ENCODE measurements at regions not wholly inside any gene's neighbourhood (a gene's known extent, or its start where the extent isn't known, plus 50 kb on each side); places are given as distances from the start of the nearest gene placed in this dataset.

GRCh38 chr18:75129717-75130477 lies 79.0 kb downstream of the PTGR3 start:
- Histone ChIP-seq H2BK120ac (ENCODE audit: low read depth, low read length) (no peak overlapping the region), H3K4me3 (ENCODE audit: low read length) (no peak overlapping the region), H3K27ac (ENCODE audit: low read depth, low read length) (no peak overlapping the region), H2BK5ac (ENCODE audit: low read length) (no peak overlapping the region), H3K9ac (ENCODE audit: low read length) (no peak overlapping the region), H3K79me1 (ENCODE audit: low read length) (no peaks in the 10 kb centered on the region), H4K5ac (ENCODE audit: low read length) (no peak overlapping the region), H3K4me2 (ENCODE audit: low read length) (no peak overlapping the region), H3K4ac (ENCODE audit: low read depth, low read length) (no peak overlapping the region), H2AK5ac (ENCODE audit: low read length) (no peak overlapping the region), H3K23ac (ENCODE audit: low read length) (no peak overlapping the region), H3K18ac (ENCODE audit: low read length) (no peak overlapping the region), H3K79me2 (ENCODE audit: control insufficient read depth, insufficient read depth, low read length) (no peaks in the 10 kb centered on the region), H3K36me3 (ENCODE audit: control insufficient read depth, insufficient read depth, low read length) (no peaks in the 10 kb centered on the region), H2BK15ac (replicated peaks; ENCODE audit: low read depth) (no peak overlapping the region), H3K27me3 (ENCODE audit: insufficient read depth, low read length, poor library complexity) (no peaks in the 10 kb centered on the region), H4K8ac (ENCODE audit: low read depth, low read length) (no peak overlapping the region), H3K56ac (ENCODE audit: low read length) (no peak overlapping the region), H3K4me1 (ENCODE audit: control insufficient read depth, low read depth, low read length) (no peaks in the 10 kb centered on the region)
- no CpG with 5 or more reads among the region's 18 CpGs for WGBS (ENCODE audit: extremely low coverage, insufficient coverage, low lambda C conversion rate)
- DNase-seq, result no peak

- no peak overlapping the region for H3K27ac ChIP-seq (ENCODE audit: low read depth, low read length)
- H3K9ac ChIP-seq (ENCODE audit: low read length), result no peak overlapping the region
- H3K79me1 ChIP-seq (ENCODE audit: low read length), result no peaks in the 10 kb centered on the region
- no peak overlapping the region for H3K56ac ChIP-seq (ENCODE audit: low read length)
- no peak overlapping the region for H3K23ac ChIP-seq (ENCODE audit: low read length)
- no peaks in the 10 kb centered on the region for H3K4me1 ChIP-seq (ENCODE audit: control insufficient read depth, low read depth, low read length)
- H4K5ac ChIP-seq (ENCODE audit: low read length), result no peak overlapping the region
- no peak overlapping the region for H2BK5ac ChIP-seq (ENCODE audit: low read length)
- H3K18ac ChIP-seq (ENCODE audit: low read length), result no peak overlapping the region
- no peaks in the 10 kb centered on the region for H3K79me2 ChIP-seq (ENCODE audit: control insufficient read depth, insufficient read depth, low read length)
- H4K8ac ChIP-seq (ENCODE audit: low read depth, low read length), result no peak overlapping the region
- no peak overlapping the region for H3K4ac ChIP-seq (ENCODE audit: low read depth, low read length)
- H2AK5ac ChIP-seq (ENCODE audit: low read length), result no peak overlapping the region
- H3K36me3 ChIP-seq (ENCODE audit: control insufficient read depth, insufficient read depth, low read length), result no peaks in the 10 kb centered on the region
- H2BK15ac ChIP-seq (replicated peaks; ENCODE audit: low read depth), result no peak overlapping the region
- no peaks in the 10 kb centered on the region for H3K27me3 ChIP-seq (ENCODE audit: insufficient read depth, low read length, poor library complexity)
- WGBS (ENCODE audit: extremely low coverage, insufficient coverage, low lambda C conversion rate), result no CpG with 5 or more reads among the region's 17 CpGs
- H3K4me3 ChIP-seq (ENCODE audit: low read length), result no peak overlapping the region
- H2BK120ac ChIP-seq (ENCODE audit: low read depth, low read length), result no peak overlapping the region
- DNase-seq, result no peak
- H3K4me2 ChIP-seq (ENCODE audit: low read length), result no peak overlapping the region
Observed at GRCh38 chr18:75128911-75129716, 79.8 kb downstream of the PTGR3 start.

- no CpG with 5 or more reads among the region's 7 CpGs for WGBS (ENCODE audit: extremely low coverage, insufficient coverage, low lambda C conversion rate)
- no peaks in the 10 kb centered on the region for H3K79me2 ChIP-seq (ENCODE audit: control insufficient read depth, insufficient read depth, low read length)
Observed at GRCh38 chr18:75128051-75128605, 80.8 kb downstream of the PTGR3 start.

GRCh38 chr18:75127143-75128021 lies 81.6 kb downstream of the PTGR3 start:
- Histone ChIP-seq H2BK5ac (ENCODE audit: low read length) (no peak overlapping the region), H2BK120ac (ENCODE audit: low read depth, low read length) (no peak overlapping the region), H3K27me3 (ENCODE audit: insufficient read depth, low read length, poor library complexity) (no peaks in the 10 kb centered on the region), H3K18ac (ENCODE audit: low read length) (no peak overlapping the region), H3K4me1 (ENCODE audit: control insufficient read depth, low read depth, low read length) (no peaks in the 10 kb centered on the region), H2BK15ac (replicated peaks; ENCODE audit: low read depth) (no peak overlapping the region), H3K4me2 (ENCODE audit: low read length) (no peak overlapping the region), H3K4ac (ENCODE audit: low read depth, low read length) (no peak overlapping the region), H3K79me2 (ENCODE audit: control insufficient read depth, insufficient read depth, low read length) (no peaks in the 10 kb centered on the region), H3K9ac (ENCODE audit: low read length) (no peak overlapping the region), H3K79me1 (ENCODE audit: low read length) (no peaks in the 10 kb centered on the region), H3K56ac (ENCODE audit: low read length) (no peak overlapping the region), H2AK5ac (ENCODE audit: low read length) (no peak overlapping the region), H3K27ac (ENCODE audit: low read depth, low read length) (no peak overlapping the region), H4K8ac (ENCODE audit: low read depth, low read length) (no peak overlapping the region), H3K23ac (ENCODE audit: low read length) (no peak overlapping the region), H3K4me3 (ENCODE audit: low read length) (no peak overlapping the region), H3K36me3 (ENCODE audit: control insufficient read depth, insufficient read depth, low read length) (no peaks in the 10 kb centered on the region), H4K5ac (ENCODE audit: low read length) (no peak overlapping the region)
- no CpG with 5 or more reads among the region's 24 CpGs for WGBS (ENCODE audit: extremely low coverage, insufficient coverage, low lambda C conversion rate)
- no peak for DNase-seq

More at GRCh38 chr18:75128051-75128605, 80.8 kb downstream of the PTGR3 start:
- Histone ChIP-seq H3K23ac (ENCODE audit: low read length) (no peak overlapping the region), H2AK5ac (ENCODE audit: low read length) (no peak overlapping the region), H2BK15ac (replicated peaks; ENCODE audit: low read depth) (no peak overlapping the region), H2BK120ac (ENCODE audit: low read depth, low read length) (no peak overlapping the region), H3K27me3 (ENCODE audit: insufficient read depth, low read length, poor library complexity) (no peaks in the 10 kb centered on the region), H3K27ac (ENCODE audit: low read depth, low read length) (no peak overlapping the region), H4K5ac (ENCODE audit: low read length) (no peak overlapping the region), H2BK5ac (ENCODE audit: low read length) (no peak overlapping the region), H3K4ac (ENCODE audit: low read depth, low read length) (no peak overlapping the region), H3K18ac (ENCODE audit: low read length) (no peak overlapping the region), H4K8ac (ENCODE audit: low read depth, low read length) (no peak overlapping the region), H3K36me3 (ENCODE audit: control insufficient read depth, insufficient read depth, low read length) (no peaks in the 10 kb centered on the region), H3K9ac (ENCODE audit: low read length) (no peak overlapping the region), H3K4me2 (ENCODE audit: low read length) (no peak overlapping the region), H3K79me1 (ENCODE audit: low read length) (no peaks in the 10 kb centered on the region), H3K4me3 (ENCODE audit: low read length) (no peak overlapping the region), H3K56ac (ENCODE audit: low read length) (no peak overlapping the region), H3K4me1 (ENCODE audit: control insufficient read depth, low read depth, low read length) (no peaks in the 10 kb centered on the region)
- no peak for DNase-seq

- no peak overlapping the region for H2AK5ac ChIP-seq (ENCODE audit: low read length)
- WGBS (ENCODE audit: extremely low coverage, insufficient coverage, low lambda C conversion rate), result no CpG with 5 or more reads among the region's 44 CpGs
Observed at GRCh38 chr18:75125382-75126331, 83.3 kb downstream of the PTGR3 start.

More at GRCh38 chr18:75125382-75126331, 83.3 kb downstream of the PTGR3 start:
- H3K4me1 ChIP-seq (ENCODE audit: control insufficient read depth, low read depth, low read length), result no peaks in the 10 kb centered on the region
- H2BK120ac ChIP-seq (ENCODE audit: low read depth, low read length), result no peak overlapping the region
- peak; percentile 7 for DNase-seq
- H3K4me2 ChIP-seq (ENCODE audit: low read length), result no peak overlapping the region
- H3K18ac ChIP-seq (ENCODE audit: low read length), result no peak overlapping the region
- H3K36me3 ChIP-seq (ENCODE audit: control insufficient read depth, insufficient read depth, low read length), result no peaks in the 10 kb centered on the region
- no peak overlapping the region for H2BK15ac ChIP-seq (replicated peaks; ENCODE audit: low read depth)
- no peaks in the 10 kb centered on the region for H3K79me2 ChIP-seq (ENCODE audit: control insufficient read depth, insufficient read depth, low read length)
- H3K27me3 ChIP-seq (ENCODE audit: insufficient read depth, low read length, poor library complexity), result no peaks in the 10 kb centered on the region
- H4K5ac ChIP-seq (ENCODE audit: low read length), result no peak overlapping the region
- H3K23ac ChIP-seq (ENCODE audit: low read length), result no peak overlapping the region
- H2BK5ac ChIP-seq (ENCODE audit: low read length), result no peak overlapping the region
- H3K56ac ChIP-seq (ENCODE audit: low read length), result no peak overlapping the region
- H3K9ac ChIP-seq (ENCODE audit: low read length), result no peak overlapping the region
- no peak overlapping the region for H3K27ac ChIP-seq (ENCODE audit: low read depth, low read length)
- no peak overlapping the region for H4K8ac ChIP-seq (ENCODE audit: low read depth, low read length)
- H3K79me1 ChIP-seq (ENCODE audit: low read length), result no peaks in the 10 kb centered on the region
- no peak overlapping the region for H3K4ac ChIP-seq (ENCODE audit: low read depth, low read length)
- H3K4me3 ChIP-seq (ENCODE audit: low read length), result no peak overlapping the region
